GM23248 (cell line): ENCODE measurements at regions not wholly inside any gene's neighbourhood (a gene's known extent, or its start where the extent isn't known, plus 50 kb on each side); places are given as distances from the start of the nearest gene placed in this dataset.

Experiments
- DNase-seq: peaks from one replicate; pipeline ENCODE4 v3.0.0-alpha.2; 2015
- H2AFZ ChIP-seq: fragments of 200-600 bp; sonication (generic); 2 replicates; pipeline ENCODE4 v1.6.1; 2016; ENCODE audit warnings: antibody characterized with exemption
- H3F3A ChIP-seq: fragments of 200-600 bp; sonication (generic); 2 replicates; pipeline ENCODE4 v1.6.1; 2016; ENCODE audit warnings: mild to moderate bottlenecking, antibody characterized with exemption, mixed run types; ENCODE audit not compliant: insufficient read depth
- H3K27ac ChIP-seq: fragments of 200-600 bp; sonication (generic); 2 replicates; pipeline ENCODE4 v1.5.1; 2016; ENCODE audit warnings: mild to moderate bottlenecking
- H3K27me3 ChIP-seq: fragments of 200-600 bp; sonication (generic); replicated peaks from 2 replicates; pipeline ENCODE4 v1.6.1; 2016; ENCODE audit warnings: mild to moderate bottlenecking; ENCODE audit not compliant: insufficient read depth
- H3K36me3 ChIP-seq: fragments of 200-600 bp; sonication (generic); 2 replicates; pipeline ENCODE4 v1.6.1; 2016; ENCODE audit warnings: low read depth, mild to moderate bottlenecking
- H3K4me1 ChIP-seq: fragments of 200-600 bp; sonication (generic); 2 replicates; pipeline ENCODE4 v1.6.1; 2016; ENCODE audit warnings: mild to moderate bottlenecking; ENCODE audit not compliant: insufficient read depth
- H3K4me2 ChIP-seq: fragments of 200-600 bp; sonication (generic); one replicate; pipeline ENCODE4 v1.6.1; 2016; ENCODE audit warnings: mild to moderate bottlenecking; ENCODE audit not compliant: unreplicated experiment
- H3K4me3 ChIP-seq: fragments of 200-600 bp; sonication (generic); 2 replicates; pipeline ENCODE4 v1.5.1; 2016; ENCODE audit warnings: mild to moderate bottlenecking
- H3K79me2 ChIP-seq: fragments of 200-600 bp; sonication (generic); 2 replicates; pipeline ENCODE4 v1.6.1; 2016; ENCODE audit warnings: mild to moderate bottlenecking; ENCODE audit not compliant: insufficient read depth
- H3K9ac ChIP-seq: fragments of 200-600 bp; sonication (generic); 2 replicates; pipeline ENCODE4 v1.6.1; 2016; ENCODE audit warnings: mild to moderate bottlenecking
- H3K9me2 ChIP-seq: fragments of 200-600 bp; sonication (generic); 2 replicates; pipeline ENCODE4 v1.6.1; 2016; ENCODE audit warnings: mixed run types, mild to moderate bottlenecking, moderate library complexity; ENCODE audit not compliant: insufficient read depth
- H3K9me3 ChIP-seq: fragments of 200-600 bp; sonication (generic); one replicate; pipeline ENCODE4 v1.6.1; 2017; ENCODE audit warnings: low read depth
- H4K20me1 ChIP-seq: fragments of 200-600 bp; sonication (generic); 2 replicates; pipeline ENCODE4 v1.6.0; 2016; ENCODE audit not compliant: insufficient read depth
- EZH2 ChIP-seq: fragments of 200-600 bp; sonication (generic); IDR thresholded peaks from 2 replicates; pipeline ENCODE4 v1.6.1; 2018; ENCODE audit warnings: antibody characterized with exemption, mild to moderate bottlenecking; ENCODE audit not compliant: insufficient read depth, poor library complexity, severe bottlenecking
- EZH2phosphoT487 ChIP-seq: fragments of 200-600 bp; sonication (generic); IDR thresholded peaks from 2 replicates; pipeline ENCODE4 v1.6.1; 2018; ENCODE audit warnings: antibody characterized with exemption, moderate library complexity, mild to moderate bottlenecking, low read depth; ENCODE audit not compliant: insufficient read depth
- WGBS, 2 experiments: methylation state at CpG; one replicate each; pipeline ENCODE4 v1.1.6; 2015 to 2017; ENCODE audit warnings: low lambda C conversion rate in 2 of 2, low coverage in 1 of 2; ENCODE audit errors: missing lambda C conversion rate in 2 of 2; 5-methylcytosine and 5-hydroxymethylcytosine counted together
- in situ Hi-C: fragments of 300-500 bp; cut with MboI; formaldehyde crosslinking; loops from 2 replicates; pipeline ENCODE4 v1.15.0; 2020

GRCh38 chr1:234544087-234544579, 65.2 kb upstream of the TARBP1 start:
- no peak overlapping the region for H3K4me3 ChIP-seq
- H3K4me2 ChIP-seq, result no peak overlapping the region
- H3K79me2 ChIP-seq, result no peaks in the 10 kb centered on the region
- peak; percentile 96 for DNase-seq
- in situ Hi-C loops, result no loop called here
- no peak overlapping the region for H2AFZ ChIP-seq
- H4K20me1 ChIP-seq, result no peaks in the 10 kb centered on the region
- H3K27me3 ChIP-seq, result no peaks in the 10 kb centered on the region
- TF ChIP-seq EZH2, result no peak
- TF ChIP-seq EZH2phosphoT487, result no peak
- no peaks in the 10 kb centered on the region for H3K9me2 ChIP-seq
- H3F3A ChIP-seq, result peaks cover 17% of the 10 kb centered on the region
- no peaks in the 10 kb centered on the region for H3K9me3 ChIP-seq
- 18 to 25% methylated on average over 5 to 6 of the region's 6 CpGs for WGBS, 2 experiments
- H3K9ac ChIP-seq, result peak overlapping the region; percentile 25
- no peaks in the 10 kb centered on the region for H3K36me3 ChIP-seq
- peak overlapping the region; percentile 54 for H3K27ac ChIP-seq
- peaks cover 7% of the 10 kb centered on the region for H3K4me1 ChIP-seq

- TF ChIP-seq EZH2 (no peak), EZH2phosphoT487 (no peak)
- Histone ChIP-seq H3K4me2 (no peak overlapping the region), H3K27me3 (no peaks in the 10 kb centered on the region), H3K4me3 (no peak overlapping the region), H4K20me1 (no peaks in the 10 kb centered on the region), H3K79me2 (no peaks in the 10 kb centered on the region), H3K27ac (peak overlapping the region; percentile 54), H3K9me3 (no peaks in the 10 kb centered on the region), H3K9me2 (no peaks in the 10 kb centered on the region), H3K4me1 (peaks cover 7% of the 10 kb centered on the region), H3F3A (peaks cover 17% of the 10 kb centered on the region), H3K36me3 (no peaks in the 10 kb centered on the region), H3K9ac (peak overlapping the region; percentile 25), H2AFZ (no peak overlapping the region)
- 74 to 79% methylated on average over 8 of the region's 8 CpGs for WGBS, 2 experiments
- no peak for DNase-seq
- in situ Hi-C loops, result no loop called here
Observed at GRCh38 chr1:234543442-234544086, 64.6 kb upstream of the TARBP1 start.

GRCh38 chr1:234542211-234542850, 63.4 kb upstream of the TARBP1 start:
- Histone ChIP-seq H4K20me1 (no peaks in the 10 kb centered on the region), H2AFZ (no peak overlapping the region), H3K9me3 (no peaks in the 10 kb centered on the region), H3K27me3 (no peaks in the 10 kb centered on the region), H3K9ac (no peak overlapping the region), H3F3A (peaks cover 17% of the 10 kb centered on the region), H3K4me2 (no peak overlapping the region), H3K27ac (no peak overlapping the region), H3K4me1 (peaks cover 7% of the 10 kb centered on the region), H3K4me3 (no peak overlapping the region), H3K36me3 (no peaks in the 10 kb centered on the region), H3K79me2 (no peaks in the 10 kb centered on the region), H3K9me2 (no peaks in the 10 kb centered on the region)
- no peak for DNase-seq
- TF ChIP-seq EZH2phosphoT487 (no peak), EZH2 (no peak)
- in situ Hi-C loops, result no loop called here
- 91 to 92% methylated on average over 13 of the region's 13 CpGs for WGBS, 2 experiments

- H4K20me1 ChIP-seq, result no peaks in the 10 kb centered on the region
- H3K36me3 ChIP-seq, result no peaks in the 10 kb centered on the region
- H3F3A ChIP-seq, result peaks cover 17% of the 10 kb centered on the region
- H2AFZ ChIP-seq, result no peak overlapping the region
- H3K4me3 ChIP-seq, result no peak overlapping the region
- peak; percentile 84 for DNase-seq
- no peaks in the 10 kb centered on the region for H3K27me3 ChIP-seq
- no peaks in the 10 kb centered on the region for H3K9me2 ChIP-seq
- WGBS, 2 experiments, result 78 to 81% methylated on average over 5 of the region's 5 CpGs
- H3K27ac ChIP-seq, result no peak overlapping the region
- no peaks in the 10 kb centered on the region for H3K79me2 ChIP-seq
- no peak for TF ChIP-seq EZH2
- TF ChIP-seq EZH2phosphoT487, result no peak
- H3K9ac ChIP-seq, result no peak overlapping the region
- no peak overlapping the region for H3K4me2 ChIP-seq
- in situ Hi-C loops, result no loop called here
- H3K9me3 ChIP-seq, result no peaks in the 10 kb centered on the region
- peaks cover 7% of the 10 kb centered on the region for H3K4me1 ChIP-seq
Observed at GRCh38 chr1:234541286-234541975, 62.5 kb upstream of the TARBP1 start.
